H1 (cell line): ENCODE measurements at regions not wholly inside any gene's neighbourhood (a gene's known extent, or its start where the extent isn't known, plus 50 kb on each side); places are given as distances from the start of the nearest gene placed in this dataset.
A peak's percentile ranks its signal among the peaks of the same experiment; 100 is the strongest.

Experiments
- CTCF ChIA-PET: fragments of 300-600 bp; sonication (Branson Sonifier 250); formaldehyde crosslinking; loops from one replicate; lab custom pipeline; 2021; ENCODE audit not compliant: partially characterized antibody; lab: Charles Lee
- POLR2A ChIA-PET: fragments of 300-600 bp; sonication (Branson Sonifier 250); formaldehyde crosslinking; loops from one replicate; lab custom pipeline; 2021; ENCODE audit warnings: inconsistent platforms; ENCODE audit not compliant: partially characterized antibody; lab: Charles Lee
- DNase-seq, 2 experiments: peaks; one replicate each; pipeline versions ENCODE4 v3.0.0 to v3.0.0-alpha.2; 2010 to 2022; ENCODE audit warnings: low spot score in 2 of 2, low read depth in 1 of 2, mixed read lengths in 1 of 2
- FAIRE-seq: peaks from 2 replicates; lab custom pipeline; 2011; peaks lifted over from hg19 to GRCh38; lab: Jason Lieb, UNC
- H2AFZ ChIP-seq: 2 replicates; pipeline ENCODE4 v1.8.1; 2012; ENCODE audit warnings: low read length, inconsistent platforms
- H2AK5ac ChIP-seq: 2 replicates; pipeline ENCODE4 v1.6.1; 2013; ENCODE audit warnings: low read depth, low read length
- H2BK120ac ChIP-seq: replicated peaks from 2 replicates; pipeline ENCODE3; 2013; ENCODE audit warnings: low read depth, low read length, inconsistent platforms
- H2BK12ac ChIP-seq: 2 replicates; pipeline ENCODE4 v1.6.1; 2013; ENCODE audit warnings: low read depth, low read length
- H2BK15ac ChIP-seq: 2 replicates; pipeline ENCODE4 v1.6.1; 2013; ENCODE audit warnings: low read length
- H2BK20ac ChIP-seq: 2 replicates; pipeline ENCODE4 v1.6.1; 2013; ENCODE audit warnings: low read length
- H2BK5ac ChIP-seq: 2 replicates; pipeline ENCODE4 v1.6.1; 2013; ENCODE audit warnings: low read depth, low read length
- H3K14ac ChIP-seq: 2 replicates; pipeline ENCODE4 v1.6.1; 2013; ENCODE audit warnings: inconsistent platforms; ENCODE audit not compliant: insufficient read length
- H3K18ac ChIP-seq: 2 replicates; pipeline ENCODE4 v1.6.1; 2013; ENCODE audit warnings: low read length; ENCODE audit errors: extremely low read depth
- H3K23ac ChIP-seq: 2 replicates; pipeline ENCODE4 v1.6.1; 2013; ENCODE audit warnings: inconsistent platforms; ENCODE audit not compliant: insufficient read length
- H3K23me2 ChIP-seq: 2 replicates; pipeline ENCODE4 v1.6.1; 2013; ENCODE audit warnings: low read depth, low read length
- H3K27ac ChIP-seq: 2 replicates; pipeline ENCODE4 v1.6.1; 2011; ENCODE audit warnings: low read depth, low read length, inconsistent platforms
- H3K27me3 ChIP-seq, 4 experiments: replicated peaks in 1 of 4; 1 replicate in 1 of 4; 2 replicates in 3 of 4; pipeline versions ENCODE4 v1.6.1 to v1.8.1; 2011 to 2013; ENCODE audit warnings: low read length in 3 of 4, mild to moderate bottlenecking in 3 of 4, inconsistent platforms in 2 of 4, mixed read lengths in 2 of 4, moderate library complexity in 1 of 4; ENCODE audit not compliant: control insufficient read depth in 3 of 4, insufficient read depth in 3 of 4; ENCODE audit errors: extremely low read depth in 1 of 4
- H3K36me3 ChIP-seq, 4 experiments: 2 replicates each; pipeline versions ENCODE4 v1.6.1 to v1.8.1; 2011 to 2013; ENCODE audit warnings: mild to moderate bottlenecking in 4 of 4, low read length in 3 of 4, moderate library complexity in 2 of 4, control low read depth in 1 of 4, inconsistent platforms in 1 of 4; ENCODE audit not compliant: insufficient read depth in 4 of 4, control insufficient read depth in 2 of 4
- H3K4ac ChIP-seq: replicated peaks from 2 replicates; pipeline ENCODE3; 2013; ENCODE audit warnings: low read length, low read depth, mixed read lengths, inconsistent platforms; ENCODE audit not compliant: insufficient read length
- H3K4me1 ChIP-seq, 4 experiments: replicated peaks in 1 of 4; 1 replicate in 1 of 4; 2 replicates in 3 of 4; pipeline versions ENCODE4 v1.6.1 to v1.8.1; 2011 to 2013; ENCODE audit warnings: low read length in 3 of 4, inconsistent platforms in 2 of 4, mixed read lengths in 1 of 4; ENCODE audit not compliant: insufficient read depth in 4 of 4, control insufficient read depth in 3 of 4
- H3K4me2 ChIP-seq, 2 experiments: 2 replicates each; pipeline versions ENCODE4 v1.6.1 to v1.8.1; 2011 to 2013; ENCODE audit warnings: low read depth in 2 of 2, low read length in 2 of 2, control low read depth in 1 of 2, inconsistent platforms in 1 of 2, mild to moderate bottlenecking in 1 of 2; ENCODE audit not compliant: insufficient read depth in 1 of 2
- H3K4me3 ChIP-seq, 4 experiments: fragments of 200-600, 300-600 bp in 1 of 4; sonication (generic), shearing (Covaris generic), sonication (Bioruptor Twin) in 1 of 4; 2 replicates each; pipeline versions ENCODE4 v1.5.1 to v1.8.1; 2011 to 2016; ENCODE audit warnings: low read length in 4 of 4, low read depth in 3 of 4, control low read depth in 2 of 4, inconsistent platforms in 2 of 4, mild to moderate bottlenecking in 2 of 4, mixed read lengths in 1 of 4, moderate library complexity in 1 of 4; ENCODE audit not compliant: insufficient read depth in 2 of 4; ENCODE audit errors: extremely low read depth in 1 of 4
- H3K56ac ChIP-seq: replicated peaks from 2 replicates; pipeline ENCODE3; 2013; ENCODE audit warnings: low read depth, mild to moderate bottlenecking, mixed read lengths, low read length, inconsistent platforms; ENCODE audit not compliant: insufficient read length
- H3K79me1 ChIP-seq: 2 replicates; pipeline ENCODE4 v1.6.1; 2013; ENCODE audit warnings: low read depth, low read length, control low read depth
- H3K79me2 ChIP-seq, 2 experiments: 2 replicates each; pipeline versions ENCODE4 v1.6.1 to v1.8.1; 2012 to 2013; ENCODE audit warnings: low read length in 2 of 2, mild to moderate bottlenecking in 2 of 2, inconsistent platforms in 1 of 2; ENCODE audit not compliant: insufficient read depth in 2 of 2, control insufficient read depth in 1 of 2
- H3K9ac ChIP-seq, 4 experiments: replicated peaks in 1 of 4; 1 replicate in 1 of 4; 2 replicates in 3 of 4; pipeline versions ENCODE4 v1.6.1 to v1.8.1; 2011 to 2013; ENCODE audit warnings: low read depth in 3 of 4, low read length in 3 of 4, control low read depth in 2 of 4, mild to moderate bottlenecking in 2 of 4, moderate library complexity in 2 of 4, inconsistent platforms in 1 of 4; ENCODE audit errors: extremely low read depth in 1 of 4
- H3K9me3 ChIP-seq, 2 experiments: 2 replicates each; pipeline versions ENCODE4 v1.6.1 to v1.8.1; 2012 to 2013; ENCODE audit warnings: mild to moderate bottlenecking in 2 of 2, moderate library complexity in 2 of 2, control low read depth in 1 of 2, inconsistent platforms in 1 of 2, low read depth in 1 of 2, low read length in 1 of 2, mixed read lengths in 1 of 2; ENCODE audit not compliant: insufficient read depth in 2 of 2
- H4K20me1 ChIP-seq, 2 experiments: replicated peaks in 1 of 2; 2 replicates each; pipeline versions ENCODE3 to v1.8.1; 2011 to 2013; ENCODE audit warnings: inconsistent platforms in 2 of 2, low read length in 2 of 2, mild to moderate bottlenecking in 1 of 2; ENCODE audit not compliant: insufficient read depth in 2 of 2, control insufficient read depth in 1 of 2
- H4K5ac ChIP-seq: 2 replicates; pipeline ENCODE4 v1.6.1; 2013; ENCODE audit warnings: low read length, low read depth, mixed read lengths, inconsistent platforms; ENCODE audit not compliant: insufficient read length
- H4K8ac ChIP-seq: 2 replicates; pipeline ENCODE4 v1.8.0; 2013; ENCODE audit warnings: mild to moderate bottlenecking, moderate library complexity, low read length, inconsistent platforms; ENCODE audit not compliant: insufficient read depth; ENCODE audit errors: extremely low read depth
- H4K91ac ChIP-seq: replicated peaks from 2 replicates; pipeline ENCODE3; 2013; ENCODE audit warnings: low read length, mixed read lengths, inconsistent platforms; ENCODE audit not compliant: insufficient read length
- CHD1 ChIP-seq: IDR thresholded peaks from 2 replicates; pipeline ENCODE4 v1.6.1; 2012; ENCODE audit warnings: low read depth, low read length, improper control_type of control experiment
- CHD2 ChIP-seq: IDR thresholded peaks from 2 replicates; pipeline ENCODE4 v1.6.1; 2012; ENCODE audit warnings: low read length, improper control_type of control experiment
- CREB1 ChIP-seq: IDR thresholded peaks from 2 replicates; pipeline ENCODE4 v1.6.1; 2012; ENCODE audit warnings: inconsistent platforms
- EGR1 ChIP-seq: IDR thresholded peaks from 2 replicates; pipeline ENCODE4 v1.6.1; 2011; ENCODE audit warnings: low read depth, low read length, borderline replicate concordance
- EZH2 ChIP-seq: fragments of 200-600 bp; sonication (generic); IDR thresholded peaks from 2 replicates; pipeline ENCODE4 v1.7.1; 2012; ENCODE audit warnings: low read depth, mild to moderate bottlenecking, moderate library complexity, low read length, inconsistent platforms; ENCODE audit not compliant: severe bottlenecking
- KDM5A ChIP-seq: fragments of 200-600 bp; IDR thresholded peaks from 2 replicates; pipeline ENCODE4 v1.7.1; 2012; ENCODE audit warnings: mild to moderate bottlenecking, low read length, inconsistent platforms, mixed read lengths
- NRF1 ChIP-seq: IDR thresholded peaks from 2 replicates; pipeline ENCODE4 v1.6.1; 2011; ENCODE audit warnings: mild to moderate bottlenecking, low read depth, low read length, improper control_type of control experiment
- RNF2 ChIP-seq: fragments of 200-900, 300-1000 bp; sonication (generic); IDR thresholded peaks from 2 replicates; pipeline ENCODE4 v1.7.1; 2016; ENCODE audit warnings: borderline replicate concordance, low read depth, mild to moderate bottlenecking, antibody characterized with exemption, low read length; ENCODE audit not compliant: poor library complexity, severe bottlenecking; ENCODE audit errors: missing control alignments
- SAP30 ChIP-seq: fragments of 300-600 bp; sonication (generic); IDR thresholded peaks from 2 replicates; pipeline ENCODE4 v1.7.1; 2012; ENCODE audit warnings: low read length, moderate library complexity, mild to moderate bottlenecking, inconsistent platforms; ENCODE audit not compliant: insufficient read depth, insufficient replicate concordance
- TAF1 ChIP-seq: IDR thresholded peaks from 2 replicates; pipeline ENCODE4 v1.6.1; 2011; ENCODE audit warnings: mild to moderate bottlenecking, low read depth, low read length
- TAF7 ChIP-seq: optimal IDR thresholded peaks from 2 replicates; pipeline ENCODE3; 2011; ENCODE audit warnings: low read depth, mild to moderate bottlenecking, inconsistent platforms, low read length, moderate library complexity, borderline replicate concordance
- WGBS, 2 experiments: shearing (Covaris generic) in 1 of 2; methylation state at CpG; one replicate each; pipeline versions ENCODE4 v1.1.6 to v1.1.7; 2013 to 2015; ENCODE audit warnings: low lambda C conversion rate in 2 of 2, mixed read lengths in 2 of 2, inconsistent platforms in 1 of 2, low coverage in 1 of 2, missing lambda C conversion rate in 1 of 2; ENCODE audit not compliant: insufficient replicate concordance in 2 of 2, insufficient coverage in 1 of 2, insufficient read length in 1 of 2; ENCODE audit errors: extremely low coverage in 1 of 2, missing lambda C conversion rate in 1 of 2; 5-methylcytosine and 5-hydroxymethylcytosine counted together
- TF ChIP-seq, protein P1 (sequence below): IDR thresholded peaks from 2 replicates; pipeline ENCODE4 v1.6.1; 2012; ENCODE audit warnings: inconsistent platforms
- TF ChIP-seq, protein P2 (sequence below): IDR thresholded peaks from 2 replicates; pipeline ENCODE4 v1.6.1; 2012; ENCODE audit warnings: inconsistent platforms

GRCh38 chr20:23231561-23232218 is 118.9 kb upstream of the NXT1 start:
- Histone ChIP-seq H2BK5ac (no peak overlapping the region), H3K27ac (no peak overlapping the region), H4K8ac (no peak overlapping the region), H4K5ac (no peak overlapping the region), H2AFZ (no peak overlapping the region), H3K4ac (no peak overlapping the region), H3K36me3 (no peaks in the 10 kb centered on the region), H2BK20ac (no peak overlapping the region), H2BK15ac (no peak overlapping the region), H3K9ac (no peak overlapping the region), H3K9me3 (0 out of 4 replicates have a peak, but pooled peaks cover 0 to 2% of the 10 kb centered on the region in 2 experiments), H3K23me2 (no peaks in the 10 kb centered on the region), H3K56ac (no peak overlapping the region), H2BK12ac (no peak overlapping the region), H3K4me2 (no peak overlapping the region), H3K23ac (no peak overlapping the region), H3K14ac (no peak overlapping the region), H3K79me2 (no peaks in the 10 kb centered on the region), H3K4me3 (no peak overlapping the region), H3K27me3 (no peaks in the 10 kb centered on the region), H3K18ac (no peak overlapping the region), H3K4me1 (no peaks in the 10 kb centered on the region; a peak in 1 of 7 replicates), H4K91ac (no peak overlapping the region), H2AK5ac (no peak overlapping the region), H4K20me1 (no peaks in the 10 kb centered on the region), H2BK120ac (no peak overlapping the region), H3K79me1 (no peaks in the 10 kb centered on the region)
- POLR2A ChIA-PET = no interaction called here
- DNase-seq (peak in 1 of 2 experiments; percentile 30), FAIRE-seq (no peak)
- CTCF ChIA-PET = interaction anchor here (0.6 to 3.0 kb wide), 6 partner anchors 13 to 184 kb away, joined by 3 to 10 read pairs (median 4); partner anchors contain the start of gene THBD
- 83% methylated on average over 6 of the region's 6 CpGs; no CpG with 5 or more reads in 1 of the 2 experiments for WGBS, 2 experiments
- TF ChIP-seq EGR1 (no peak), RNF2 (no peak), TAF1 (no peak), CHD2 (no peak), KDM5A (no peak), NRF1 (no peak), TAF7 (no peak), CHD1 (no peak), CREB1 (no peak), SAP30 (no peak), EZH2 (no peak)
- TF ChIP-seq, protein P1, sequence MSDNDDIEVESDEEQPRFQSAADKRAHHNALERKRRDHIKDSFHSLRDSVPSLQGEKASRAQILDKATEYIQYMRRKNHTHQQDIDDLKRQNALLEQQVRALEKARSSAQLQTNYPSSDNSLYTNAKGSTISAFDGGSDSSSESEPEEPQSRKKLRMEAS = no peak
- TF ChIP-seq, protein P2, sequence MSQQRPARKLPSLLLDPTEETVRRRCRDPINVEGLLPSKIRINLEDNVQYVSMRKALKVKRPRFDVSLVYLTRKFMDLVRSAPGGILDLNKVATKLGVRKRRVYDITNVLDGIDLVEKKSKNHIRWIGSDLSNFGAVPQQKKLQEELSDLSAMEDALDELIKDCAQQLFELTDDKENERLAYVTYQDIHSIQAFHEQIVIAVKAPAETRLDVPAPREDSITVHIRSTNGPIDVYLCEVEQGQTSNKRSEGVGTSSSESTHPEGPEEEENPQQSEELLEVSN = no peak
